DMS 273 treated with DMSO at 0.1 percent for 48 hours (cell line): ENCODE measurements at regions not wholly inside any gene's neighbourhood (a gene's known extent, or its start where the extent isn't known, plus 50 kb on each side); places are given as distances from the start of the nearest gene placed in this dataset.

Experiments used
- DNase-seq: peaks from one replicate; lab custom pipeline; 2025; lab: John Stamatoyannopoulos, UW

DNA sequence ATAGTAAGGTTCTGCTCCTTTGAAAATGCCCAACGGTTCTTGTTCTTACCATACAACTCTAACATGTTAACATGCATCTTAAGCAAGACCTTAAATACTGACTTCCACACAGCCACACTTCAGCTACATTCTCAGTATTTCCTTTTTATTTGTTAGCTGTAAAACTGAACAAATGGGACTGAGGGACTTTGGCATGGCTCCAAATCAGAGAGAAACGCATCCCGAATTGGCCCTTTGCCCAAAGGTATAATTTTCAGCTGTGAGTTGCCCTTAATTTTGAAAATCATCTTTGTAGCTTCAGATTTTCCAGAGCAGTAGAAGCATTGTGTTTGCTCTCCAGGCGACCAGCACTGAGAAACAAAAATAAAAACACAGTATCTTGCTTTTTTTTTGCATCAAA, 56.4 kb downstream of the NEUROD6 start:
- peak; percentile 57 for DNase-seq

DNA sequence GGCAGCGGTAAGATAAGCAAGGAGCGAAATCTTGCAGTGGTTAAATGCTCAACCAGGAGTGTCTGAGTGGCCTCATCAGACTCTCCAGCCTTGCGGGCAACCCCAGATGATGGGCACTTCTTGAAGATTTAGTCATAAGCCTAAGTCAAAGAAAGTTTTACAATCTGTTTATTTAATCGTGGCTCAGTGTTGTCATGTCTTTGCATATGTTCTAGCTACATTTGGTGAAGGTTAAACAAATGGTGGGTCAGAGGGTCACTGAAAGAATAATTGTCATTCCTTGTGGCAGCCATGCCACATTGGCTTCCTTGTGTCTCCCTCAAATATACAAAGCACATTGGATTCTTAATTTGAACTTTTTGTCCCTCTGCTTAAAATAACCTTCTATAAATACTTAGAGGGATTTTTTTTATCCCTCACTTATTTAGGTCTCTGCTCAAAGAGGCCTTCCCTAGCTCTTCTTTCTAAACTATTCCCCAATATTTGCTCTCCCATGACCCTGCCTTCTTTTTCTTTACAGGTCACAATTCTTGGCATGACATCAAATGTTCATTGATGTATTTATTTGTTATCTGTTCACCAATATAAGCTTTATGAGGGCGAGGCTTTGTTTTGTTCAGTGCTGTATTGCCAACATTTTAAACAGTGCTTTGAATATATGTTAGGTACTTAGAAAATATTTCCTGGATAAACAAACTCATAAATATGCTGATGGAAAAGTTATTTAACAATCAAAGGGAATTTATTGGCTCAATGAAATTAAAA, 68.7 kb downstream of the NEUROD6 start:
- no peak for DNase-seq

DNA sequence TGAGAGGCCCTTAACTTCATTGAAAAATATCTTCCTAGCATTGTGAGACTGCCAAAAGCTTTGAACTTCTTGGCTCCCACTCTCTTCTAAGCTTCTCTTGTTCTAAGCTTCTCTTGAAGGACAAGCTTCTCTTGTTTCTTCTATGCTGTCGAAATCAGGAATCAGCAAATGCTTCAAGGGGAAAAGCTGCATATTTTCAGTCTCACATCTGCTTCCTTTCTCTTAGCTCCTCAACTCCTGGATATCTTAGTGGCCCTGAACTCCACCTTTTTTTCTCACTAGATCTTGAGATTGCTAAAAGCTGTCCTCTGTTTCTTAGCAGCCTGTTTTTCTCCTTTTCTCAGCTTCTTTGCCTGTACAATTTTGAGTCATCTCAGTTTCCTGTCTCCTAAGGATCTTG, 73.0 kb downstream of the NEUROD6 start:
- DNase-seq = no peak

DNA sequence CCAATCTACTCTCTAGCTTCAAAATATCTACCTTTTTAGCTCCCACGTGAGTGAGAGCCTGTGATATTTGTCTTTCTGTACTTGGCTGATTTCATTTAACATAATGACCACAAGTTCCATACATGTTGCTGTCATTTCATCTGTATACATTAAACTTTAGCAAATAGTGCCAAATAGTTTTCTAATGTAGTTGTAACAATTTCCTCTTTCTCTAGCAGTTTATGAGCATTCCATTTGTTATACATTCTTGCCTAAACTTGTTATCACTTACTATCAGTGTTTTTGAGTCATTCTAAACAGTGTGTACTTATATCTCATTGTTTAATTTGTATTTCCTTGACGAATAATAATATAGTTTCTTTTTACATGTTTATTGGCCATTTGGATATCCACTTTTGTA, 77.2 kb downstream of the NEUROD6 start:
- no peak for DNase-seq

DNA sequence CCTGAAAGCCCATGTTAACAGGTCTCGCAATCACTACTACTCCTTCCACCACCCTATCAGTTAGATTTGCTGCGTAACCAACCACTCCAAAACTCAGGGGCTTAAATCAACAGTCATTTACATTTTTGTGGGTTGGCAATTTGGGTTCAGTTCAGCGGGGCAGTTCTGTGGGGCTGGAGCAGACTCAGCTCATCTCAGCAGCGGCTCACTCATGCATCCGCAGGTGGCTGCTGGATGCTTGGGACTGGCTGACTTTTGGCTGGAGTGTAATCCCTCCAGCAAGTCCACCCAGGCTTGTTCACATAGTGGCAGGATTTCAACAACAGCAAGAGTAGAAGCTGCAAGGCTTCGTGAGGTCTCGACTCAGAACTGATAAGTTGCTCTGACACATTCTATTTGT, 79.2 kb downstream of the NEUROD6 start:
- no peak for DNase-seq

DNA sequence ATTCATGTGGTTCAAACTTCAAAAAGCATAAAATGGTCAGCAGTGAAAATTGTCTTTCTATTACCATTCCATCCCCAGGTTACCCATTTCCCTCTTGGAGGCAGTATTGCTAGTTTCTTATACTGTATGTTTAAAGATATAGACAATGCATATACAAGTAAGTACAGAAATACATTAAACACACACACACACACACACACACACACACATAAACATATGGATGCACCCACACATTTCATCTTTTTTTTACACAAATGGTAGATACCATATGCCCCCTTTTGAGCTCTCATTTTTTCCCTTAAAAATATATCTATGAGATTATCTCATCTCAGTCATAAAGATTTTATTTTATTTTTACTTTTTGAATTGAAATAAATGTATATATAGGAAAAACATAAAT, 79.7 kb downstream of the NEUROD6 start:
- no peak for DNase-seq

DNA sequence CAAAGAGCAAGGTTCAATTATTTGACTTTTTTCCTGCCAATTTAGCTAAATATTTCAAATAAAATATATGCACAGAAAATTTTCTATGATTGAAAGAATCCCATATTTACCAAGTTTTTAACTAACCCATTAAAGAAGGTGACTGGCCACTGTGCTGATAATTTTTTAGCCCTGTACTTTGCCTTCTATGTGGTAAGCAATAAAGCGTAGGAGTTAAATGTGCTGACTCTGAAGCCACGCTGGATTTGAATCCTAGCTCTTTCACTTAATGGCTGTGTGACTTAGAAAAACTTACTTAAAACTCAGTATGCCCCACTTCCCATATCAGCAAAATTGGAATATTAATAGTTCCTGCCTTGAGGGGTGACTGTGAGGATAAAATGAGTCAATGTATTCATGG, 82.1 kb downstream of the NEUROD6 start:
- DNase-seq = no peak

DNA sequence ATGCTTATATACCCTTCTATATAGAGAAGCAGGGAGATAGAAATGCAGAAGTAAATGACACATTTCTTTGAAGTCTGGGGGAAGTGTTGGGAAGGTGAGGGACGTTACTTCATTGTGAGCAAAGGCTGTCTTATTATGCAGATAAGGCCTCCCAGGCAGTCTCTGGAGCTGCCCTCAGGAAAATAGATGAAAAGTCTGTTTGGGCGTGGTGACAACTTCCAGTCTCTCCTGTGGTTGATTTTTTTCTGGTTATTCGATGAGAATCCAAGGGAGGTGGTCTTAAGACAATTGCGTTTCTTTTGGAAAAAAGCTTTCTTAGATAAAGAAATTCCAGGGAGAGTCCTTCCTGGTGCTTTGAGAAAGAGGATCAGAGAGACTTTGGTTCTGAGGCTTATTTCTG, 84.0 kb downstream of the NEUROD6 start:
- no peak for DNase-seq

DNA sequence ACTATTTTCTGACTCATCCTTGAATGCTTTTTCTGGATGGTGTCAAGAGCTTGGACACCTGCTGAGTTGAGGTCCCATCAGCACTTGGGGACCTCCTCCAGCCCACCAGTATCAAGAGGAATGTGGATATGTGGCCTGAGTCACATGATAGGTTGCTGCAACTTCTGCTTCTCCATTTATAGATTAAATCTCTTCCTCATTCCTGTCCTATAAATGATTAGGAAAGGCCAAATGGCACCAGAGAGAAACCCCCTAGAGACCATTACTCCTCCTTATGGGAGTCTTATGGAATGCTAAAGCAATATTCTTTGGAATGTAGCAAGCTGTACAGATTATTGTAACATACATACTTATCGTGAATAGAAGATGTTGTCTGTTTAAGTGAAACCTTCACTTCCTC, 85.6 kb downstream of the NEUROD6 start:
- no peak for DNase-seq

DNA sequence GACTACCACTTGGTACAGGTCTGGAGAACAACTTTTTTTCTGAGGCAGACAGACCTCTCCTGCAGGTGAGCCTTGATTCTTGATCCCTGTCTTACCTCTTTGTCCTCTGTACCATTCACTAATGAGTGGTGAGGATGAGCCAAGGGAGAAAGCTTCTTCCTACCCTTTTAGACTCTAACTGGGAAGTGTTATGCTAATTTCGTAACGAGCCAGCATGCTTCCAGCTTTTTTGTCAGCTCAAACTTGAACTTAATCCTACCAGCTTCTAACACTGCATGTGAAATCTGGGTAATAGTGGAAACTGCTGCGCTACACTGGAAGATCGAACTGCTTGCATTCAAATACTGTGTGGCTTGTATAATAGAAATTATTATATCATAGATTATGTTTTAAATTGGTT, 87.0 kb downstream of the NEUROD6 start:
- no peak for DNase-seq

DNA sequence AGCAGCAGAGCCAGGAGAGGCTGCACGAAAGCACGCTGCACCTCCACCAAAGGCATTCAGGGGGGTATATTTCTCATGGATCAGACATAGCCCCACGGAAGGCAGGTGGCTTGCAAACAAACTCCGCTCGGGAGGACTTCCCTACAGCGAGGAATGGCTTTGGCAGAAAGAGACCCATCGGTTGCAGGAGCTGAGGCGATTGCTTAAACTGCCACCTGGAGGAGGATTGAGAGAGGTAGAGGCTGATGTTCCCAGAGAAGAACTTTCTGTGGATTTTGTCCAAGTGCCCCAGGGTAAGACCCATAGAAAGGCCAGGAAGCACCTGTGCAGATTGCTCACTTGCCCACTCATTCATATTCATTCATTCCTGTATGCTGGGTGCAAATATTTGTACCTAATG, 89.1 kb downstream of the NEUROD6 start:
- no peak for DNase-seq

DNA sequence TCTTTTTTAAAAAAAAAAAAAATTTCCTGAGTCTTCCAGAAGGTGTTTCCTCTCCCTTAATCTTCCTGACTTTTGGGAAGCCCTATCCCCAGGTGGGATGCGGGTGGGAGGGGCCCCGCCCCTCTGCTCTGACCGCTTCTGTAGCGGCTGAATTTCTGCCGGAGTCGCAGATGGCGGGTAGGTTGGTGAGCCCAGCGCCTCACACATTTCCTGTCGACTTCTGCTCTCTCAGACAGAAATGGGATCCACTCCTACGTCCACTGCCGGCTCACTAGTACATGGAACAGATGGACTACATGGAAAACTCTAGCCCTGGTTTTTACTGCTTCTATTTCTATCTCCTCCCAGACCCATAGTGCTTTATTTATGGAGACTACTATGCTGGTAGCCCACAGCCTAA, 90.9 kb downstream of the NEUROD6 start:
- no peak for DNase-seq

DNA sequence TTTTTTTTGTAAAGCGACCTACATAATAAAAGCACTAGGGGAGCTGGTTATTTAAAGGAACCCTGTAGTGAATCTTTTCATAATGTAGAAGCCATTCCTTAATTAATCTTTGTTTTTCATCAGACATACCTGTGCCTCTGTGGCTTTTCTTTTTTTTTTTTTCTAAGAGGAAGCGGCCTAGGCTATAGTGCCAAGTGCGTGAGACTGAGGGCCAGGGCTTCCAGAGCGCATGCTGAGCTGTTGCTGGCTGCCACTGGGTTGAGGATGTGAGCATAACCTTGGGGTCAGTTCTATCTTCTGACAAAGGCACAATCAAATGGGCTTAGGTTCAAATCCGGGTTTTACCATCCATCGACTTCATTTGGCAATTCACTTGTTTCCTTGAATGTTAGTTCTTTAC, 103.7 kb downstream of the NEUROD6 start:
- DNase-seq = no peak

DNA sequence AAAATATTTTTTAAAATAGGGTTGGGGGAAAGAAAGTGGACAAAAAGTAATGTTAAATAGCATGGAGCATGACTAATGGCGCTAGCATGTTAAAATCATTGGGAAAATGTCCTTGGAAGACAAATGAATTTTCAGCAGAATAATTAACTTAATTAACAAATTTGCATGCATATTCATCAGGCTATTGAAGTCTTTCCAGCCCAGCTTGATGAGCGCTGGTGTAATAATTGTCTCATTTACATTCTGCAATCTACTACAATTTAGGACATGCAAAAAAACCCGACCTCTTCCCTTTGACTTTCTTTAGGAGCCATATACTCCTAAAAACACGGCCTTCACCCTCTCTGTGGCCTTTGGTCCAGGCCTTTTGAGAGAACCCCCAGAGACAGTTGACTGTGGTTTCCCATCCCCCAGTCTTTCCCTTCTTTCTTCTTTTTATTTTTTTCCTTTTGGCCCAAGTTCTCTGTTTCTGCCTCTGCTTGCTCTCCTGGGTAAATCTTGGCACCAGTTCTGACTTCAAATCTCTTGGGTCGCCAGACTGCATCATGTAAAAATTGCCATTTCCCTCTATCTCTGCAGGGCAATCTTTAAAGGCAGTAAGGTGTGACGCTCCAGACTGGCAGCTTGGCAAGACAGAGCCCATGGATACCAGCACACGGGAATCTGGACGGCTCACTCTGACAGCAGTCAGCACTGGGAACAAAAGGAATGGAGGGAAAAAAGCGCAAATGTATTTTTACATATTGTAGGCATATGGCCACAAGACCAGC, 105.5 kb downstream of the NEUROD6 start:
- DNase-seq = peak; percentile 61

DNA sequence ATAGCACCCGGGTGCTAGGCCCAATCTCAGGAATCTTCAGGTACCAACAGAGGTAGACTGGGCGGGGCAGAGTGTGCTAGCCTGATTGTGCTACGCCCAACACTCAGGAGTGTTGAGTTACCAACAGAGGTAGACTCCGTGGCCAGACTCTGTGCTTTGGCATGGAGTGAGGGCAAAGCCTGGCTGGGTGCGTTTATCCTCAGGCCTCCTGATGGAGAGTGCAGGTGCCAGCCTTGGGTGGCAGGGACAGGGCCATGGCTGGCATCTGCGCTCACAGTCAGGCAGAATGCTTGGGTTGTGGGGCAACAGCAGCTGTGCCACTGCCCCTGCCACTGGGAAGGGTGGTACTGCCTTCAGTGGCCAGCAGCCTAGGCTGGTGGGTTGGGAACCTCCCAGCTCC, 111.6 kb downstream of the NEUROD6 start:
- DNase-seq = no peak

DNA sequence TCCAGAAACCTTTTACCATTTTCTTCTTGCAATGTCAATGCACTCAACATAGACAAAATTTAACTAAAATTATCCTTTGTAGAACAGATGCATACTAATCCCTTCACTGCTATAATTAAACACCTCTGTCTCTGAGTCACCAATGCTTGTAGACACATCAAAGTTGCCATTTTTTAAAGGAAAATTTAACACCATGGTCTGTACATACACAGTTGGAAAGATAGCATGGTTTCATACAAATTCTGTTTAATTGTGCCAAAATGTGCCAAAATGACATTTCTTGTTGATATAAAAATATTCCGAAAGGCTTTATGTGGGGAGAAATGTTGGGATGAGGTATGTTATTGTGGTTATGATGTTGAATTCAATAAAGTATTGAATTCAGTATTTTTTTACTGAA, 125.8 kb downstream of the NEUROD6 start:
- no peak for DNase-seq

DNA sequence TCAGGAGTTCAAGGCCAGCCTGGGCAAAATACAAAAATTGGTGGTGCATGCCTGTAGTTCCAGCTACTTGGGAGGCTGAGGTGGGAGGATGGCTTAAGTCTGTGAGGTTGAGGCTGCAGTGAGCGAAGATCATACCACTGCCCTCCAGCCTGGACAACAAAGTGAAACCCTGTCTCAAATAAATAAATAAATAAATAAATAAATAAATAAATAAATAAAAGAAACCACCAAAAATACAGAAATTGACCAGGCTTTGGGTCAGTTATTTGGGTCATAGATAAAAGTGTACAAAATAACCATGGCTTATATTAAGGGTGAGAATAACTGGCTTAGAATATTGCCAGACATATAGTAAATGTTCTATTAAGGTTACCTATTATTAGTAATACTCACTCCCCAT, 129.2 kb downstream of the NEUROD6 start:
- DNase-seq = no peak

DNA sequence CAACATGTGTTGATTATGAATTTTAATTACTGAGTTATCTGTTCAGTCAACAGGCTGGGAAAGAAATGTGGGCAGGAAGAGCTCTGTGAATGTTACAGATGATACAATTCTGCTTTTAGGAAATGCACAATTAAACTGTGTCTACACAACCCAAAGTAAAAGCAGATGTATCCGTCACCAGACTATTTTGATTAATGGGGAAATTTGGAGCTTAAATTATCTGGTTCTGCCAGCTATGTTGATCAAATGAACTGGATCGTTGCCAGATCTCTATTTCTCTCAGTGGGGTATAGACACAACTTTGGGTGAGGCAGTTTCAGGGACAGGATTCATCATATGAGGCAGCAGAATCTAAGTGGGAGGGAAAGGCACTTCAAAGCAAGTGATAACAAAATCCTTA, 136.5 kb downstream of the NEUROD6 start:
- no peak for DNase-seq

DNA sequence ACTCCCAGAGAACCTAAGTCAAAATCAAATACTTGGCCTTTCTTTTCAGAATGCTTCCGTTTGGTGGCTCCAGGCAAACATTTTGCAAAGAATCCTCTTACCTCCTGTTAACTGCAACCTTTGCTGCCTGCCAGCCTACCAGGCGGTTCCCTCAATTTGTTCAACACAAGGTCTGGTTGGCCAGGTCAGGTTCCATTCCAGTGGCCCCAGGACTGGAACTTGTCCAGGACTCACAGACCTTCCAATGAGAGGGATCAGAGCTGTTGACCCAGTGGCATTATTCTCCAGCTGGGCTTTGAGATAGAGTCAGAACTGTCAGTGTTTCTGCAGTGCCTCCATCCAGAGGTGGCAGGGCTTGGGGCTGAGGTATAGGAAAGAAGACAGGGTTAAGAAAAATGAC, 137.0 kb downstream of the NEUROD6 start:
- DNase-seq = no peak

DNA sequence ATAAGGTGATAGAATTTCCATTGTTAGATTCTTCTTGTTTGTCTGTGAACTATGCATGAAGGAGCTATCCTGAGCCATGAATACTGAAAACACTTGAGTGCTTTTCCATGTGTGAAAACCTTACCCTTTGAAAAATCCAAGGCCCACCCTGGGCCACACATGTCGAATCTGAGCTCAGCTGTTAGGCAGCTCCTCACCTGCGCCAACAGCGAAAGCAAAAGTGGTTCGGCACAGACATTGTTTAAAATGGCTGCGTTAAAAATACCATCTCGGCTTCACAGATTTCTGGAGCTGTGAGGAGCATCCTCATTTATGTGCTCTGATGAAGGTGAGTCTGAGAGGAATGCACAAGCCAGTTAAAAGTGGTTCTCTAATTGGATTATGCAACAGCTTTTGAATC, 137.7 kb downstream of the NEUROD6 start:
- no peak for DNase-seq

DNA sequence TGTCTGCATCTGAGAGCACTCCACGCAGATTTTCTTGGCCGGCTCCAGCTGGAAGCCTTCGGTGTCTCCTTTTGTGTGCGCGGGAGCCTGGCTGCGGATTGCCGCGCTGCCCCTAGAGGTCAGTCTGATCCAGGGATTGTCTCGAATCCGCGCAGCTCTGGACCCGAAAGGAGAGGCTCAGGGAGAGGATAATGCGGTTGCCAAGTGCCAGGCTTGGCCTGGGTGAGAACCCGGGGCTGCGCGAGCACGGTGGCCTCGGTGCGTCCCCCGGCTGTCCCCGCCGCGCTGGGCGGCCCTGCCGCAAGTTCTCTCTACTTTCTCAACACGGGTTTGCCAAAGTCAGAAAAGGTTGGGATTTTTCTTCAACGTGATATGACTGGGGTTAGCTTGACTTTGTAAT, 140.9 kb downstream of the ADCYAP1R1 start:
- peak; percentile 76 for DNase-seq

DNA sequence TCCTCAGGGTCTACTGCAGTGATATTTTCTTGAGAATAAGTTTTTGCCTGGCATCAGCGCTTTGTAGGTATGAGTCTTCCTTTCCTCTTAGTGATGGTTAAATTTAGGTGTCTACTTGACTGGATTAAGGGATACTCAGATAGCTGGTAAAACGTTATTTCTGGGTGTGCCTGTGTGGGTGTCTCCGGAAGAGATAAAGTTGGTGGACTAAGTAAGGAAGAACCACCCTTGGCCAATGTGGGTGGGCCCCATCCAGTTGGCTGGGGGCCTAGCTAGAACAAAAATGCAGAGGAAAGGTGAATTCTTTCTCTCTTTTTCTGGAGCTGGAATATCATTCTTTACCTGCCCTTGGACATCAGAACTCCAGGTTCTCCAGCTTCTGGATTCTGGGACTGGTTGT, 138.8 kb downstream of the ADCYAP1R1 start:
- DNase-seq = no peak

DNA sequence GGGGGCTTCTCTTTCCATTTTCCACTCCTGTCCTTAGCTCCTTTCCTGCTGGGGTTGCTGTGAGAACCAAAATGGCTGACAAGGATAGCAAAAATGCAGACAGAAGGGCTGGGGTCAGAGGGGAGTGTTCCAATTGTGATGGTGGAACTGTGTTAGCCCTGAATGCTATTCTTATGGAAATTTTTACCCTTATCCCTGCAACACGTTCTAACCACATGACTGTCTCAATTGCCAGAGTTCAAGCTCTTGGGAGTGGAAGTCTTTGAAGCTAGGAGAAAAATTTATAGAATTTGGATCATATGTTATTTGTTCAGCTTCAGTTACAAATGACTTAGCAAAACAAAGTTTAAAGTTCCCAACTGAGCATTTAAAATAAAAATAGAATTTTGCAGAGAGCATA, 134.1 kb downstream of the ADCYAP1R1 start:
- DNase-seq = no peak

DNA sequence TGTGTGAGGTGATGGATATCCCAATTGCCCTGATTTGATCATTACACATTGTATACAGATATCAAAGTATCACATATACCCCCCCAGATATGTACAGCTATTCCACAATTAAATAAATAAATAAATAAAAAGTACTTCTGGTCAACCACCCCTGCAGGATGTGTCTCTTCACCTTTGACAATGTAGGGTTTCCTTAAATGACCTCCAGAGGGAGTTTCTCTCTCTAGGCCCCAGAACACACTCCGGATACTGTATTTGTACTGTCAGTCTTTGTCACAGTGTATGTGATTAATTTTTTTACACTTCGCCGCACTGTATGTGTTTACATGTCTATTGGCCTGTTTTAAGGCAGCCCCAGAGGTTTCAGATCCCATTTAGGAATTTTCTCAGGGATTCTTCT, 123.6 kb downstream of the ADCYAP1R1 start:
- no peak for DNase-seq
